Small intestine (tissue), 7 donors: ENCODE measurements at regions not wholly inside any gene's neighbourhood (a gene's known extent, or its start where the extent isn't known, plus 50 kb on each side); places are given as distances from the start of the nearest gene placed in this dataset.
A peak's percentile ranks its signal among the peaks of the same experiment; 100 is the strongest.

Experiments
- DNase-seq, 2 donors: peaks; one replicate each; pipeline versions ENCODE4 v3.0.0 to v3.0.0-alpha.2; 2013
- FAIRE-seq: peaks from 2 replicates; lab custom pipeline; 2012; peaks lifted over from hg19 to GRCh38; lab: Jason Lieb, UNC
- H3K27ac ChIP-seq, 3 donors: one replicate each; pipeline ENCODE4 v1.5.1; 2013; ENCODE audit warnings: low read length in 2 of 3, mild to moderate bottlenecking in 2 of 3, control low read depth in 1 of 3, inconsistent platforms in 1 of 3, low read depth in 1 of 3, moderate library complexity in 1 of 3
- H3K27me3 ChIP-seq, 3 donors: one replicate each; pipeline ENCODE4 v1.6.1; 2013; ENCODE audit warnings: low read length in 3 of 3, inconsistent platforms in 1 of 3; ENCODE audit not compliant: control insufficient read depth in 3 of 3, insufficient read depth in 3 of 3
- H3K36me3 ChIP-seq, 3 donors: one replicate each; pipeline ENCODE4 v1.6.1; 2013; ENCODE audit warnings: low read length in 3 of 3, inconsistent platforms in 1 of 3, low read depth in 1 of 3, mild to moderate bottlenecking in 1 of 3, moderate library complexity in 1 of 3; ENCODE audit not compliant: control insufficient read depth in 3 of 3, insufficient read depth in 2 of 3
- H3K4me1 ChIP-seq, 3 donors: one replicate each; pipeline ENCODE4 v1.6.1; 2013; ENCODE audit warnings: low read length in 2 of 3, inconsistent platforms in 1 of 3, low read depth in 1 of 3, mild to moderate bottlenecking in 1 of 3, moderate library complexity in 1 of 3; ENCODE audit not compliant: control insufficient read depth in 3 of 3, insufficient read depth in 2 of 3
- H3K4me3 ChIP-seq, 3 donors: one replicate each; pipeline ENCODE4 v1.5.1; 2013; ENCODE audit warnings: low read length in 3 of 3, control low read depth in 1 of 3, inconsistent platforms in 1 of 3, low read depth in 1 of 3, mild to moderate bottlenecking in 1 of 3, moderate library complexity in 1 of 3
- H3K9me3 ChIP-seq, 2 donors: one replicate each; pipeline ENCODE4 v1.6.1; 2013; ENCODE audit warnings: low read depth in 1 of 2, low read length in 1 of 2; ENCODE audit not compliant: control insufficient read depth in 2 of 2, insufficient read depth in 1 of 2
- WGBS, 3 donors: extraction: QIAGEN DNeasy Blood & Tissue Kit; methylation state at CpG; one replicate each; pipeline ENCODE4 v1.1.7; 2013; 5-methylcytosine and 5-hydroxymethylcytosine counted together
- donor health status: healthy with polysubstance abuse.
- donor health status: control.
- donor health status: control.
- donor health status: Bipolar disorder and iron deficiency.
- donor health status: healthy.

DNA sequence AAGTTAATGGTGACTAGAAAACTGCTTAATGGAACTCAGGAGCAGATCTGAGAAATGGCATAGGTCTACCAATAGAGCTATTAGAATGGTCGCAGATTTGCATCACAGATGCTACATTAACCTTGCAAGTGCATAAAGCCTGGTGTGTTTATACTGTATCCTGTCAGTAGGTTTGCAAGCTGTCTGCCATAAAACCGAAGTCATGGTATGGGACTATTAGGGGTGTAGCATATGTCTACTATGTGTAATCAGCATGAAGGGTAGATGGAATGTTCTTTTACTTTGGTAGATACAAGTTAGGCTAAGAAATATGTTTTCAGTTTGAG is 574.2 kb upstream of the ADGRL2 start:
- H3K27me3 ChIP-seq: no peaks in the 10 kb centered on the region
- FAIRE-seq (no peak), DNase-seq (no peak)
- no peaks in the 10 kb centered on the region for H3K4me1 ChIP-seq
- H3K36me3 ChIP-seq: no peaks in the 10 kb centered on the region
- 77 to 88% (median 79%) methylated on average over 2 of the region's 2 CpGs for WGBS, 3 donors
- H3K27ac ChIP-seq: no peak overlapping the region
- H3K4me3 ChIP-seq: no peak overlapping the region
- H3K9me3 ChIP-seq: peaks cover 0 to 2% of the 10 kb centered on the region in 2 donors

DNA sequence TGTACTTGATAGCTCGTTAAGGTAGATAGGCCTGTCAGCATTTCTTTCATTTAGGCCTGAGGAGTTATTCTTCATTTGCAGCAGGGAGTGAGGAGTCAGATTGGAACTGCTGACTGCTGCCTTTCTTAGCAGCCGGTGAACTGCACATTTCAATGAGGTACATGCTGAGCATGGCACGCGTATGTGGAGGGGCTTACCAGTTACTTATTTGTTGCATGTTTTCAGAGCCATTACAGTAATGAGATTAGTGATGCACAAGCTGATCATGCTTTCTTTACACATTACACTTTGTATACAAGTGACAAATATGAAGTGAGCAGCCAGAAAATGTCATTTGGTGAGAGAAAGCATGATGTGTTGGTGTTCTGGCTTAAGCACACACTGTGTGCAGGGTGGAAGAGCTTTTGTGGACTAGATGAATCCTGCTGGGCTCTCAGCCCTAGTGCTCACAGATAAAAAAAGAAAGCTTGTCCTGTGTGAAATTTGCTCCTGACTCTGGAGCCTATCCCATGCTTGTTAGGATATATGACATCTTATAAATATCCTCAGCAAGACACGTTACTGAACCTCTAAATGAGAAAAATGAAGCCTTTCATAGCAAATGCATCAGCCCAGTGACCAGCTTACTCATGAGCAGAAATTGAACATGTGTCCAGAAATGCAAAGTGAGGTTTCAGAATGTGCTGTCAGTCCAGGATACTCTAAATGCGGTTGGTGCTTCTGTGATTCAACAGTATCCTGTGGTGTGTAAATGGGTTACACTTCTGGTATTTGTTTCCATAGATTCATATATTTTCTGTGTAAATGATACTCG is 574.7 kb upstream of the ADGRL2 start:
- Histone ChIP-seq H3K4me1 (no peaks in the 10 kb centered on the region), H3K27ac (no peak overlapping the region), H3K4me3 (no peak overlapping the region), H3K9me3 (peaks cover 0 to 8% of the 10 kb centered on the region in 2 donors), H3K36me3 (no peaks in the 10 kb centered on the region), H3K27me3 (no peaks in the 10 kb centered on the region)
- WGBS, 3 donors: 80 to 91% (median 90%) methylated on average over 7 of the region's 7 CpGs
- DNase-seq (no peak), FAIRE-seq (no peak)

DNA sequence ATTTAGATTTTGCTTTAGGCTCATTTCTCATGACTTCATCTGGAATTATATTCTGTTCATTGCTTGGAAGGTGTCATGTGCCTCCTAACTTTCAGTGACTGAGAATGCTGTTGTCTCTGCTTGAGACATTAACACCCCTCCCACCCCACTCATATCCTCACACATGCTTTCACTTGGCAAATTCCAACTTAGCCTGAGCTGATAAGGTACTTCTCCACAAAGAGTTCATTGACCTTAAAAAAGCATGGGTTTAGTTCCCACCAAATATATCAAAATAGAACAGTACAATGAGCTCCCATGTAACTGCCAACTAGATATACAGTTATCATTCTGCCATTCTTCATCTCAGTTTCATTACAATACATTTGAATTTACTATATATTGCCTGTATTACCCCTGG is 576.5 kb upstream of the ADGRL2 start:
- no peak for FAIRE-seq
- Histone ChIP-seq H3K36me3 (no peaks in the 10 kb centered on the region), H3K4me3 (no peak overlapping the region), H3K27me3 (no peaks in the 10 kb centered on the region), H3K4me1 (no peaks in the 10 kb centered on the region), H3K9me3 (peaks cover 0 to 14% of the 10 kb centered on the region in 2 donors), H3K27ac (no peak overlapping the region)
- no peak for DNase-seq

DNA sequence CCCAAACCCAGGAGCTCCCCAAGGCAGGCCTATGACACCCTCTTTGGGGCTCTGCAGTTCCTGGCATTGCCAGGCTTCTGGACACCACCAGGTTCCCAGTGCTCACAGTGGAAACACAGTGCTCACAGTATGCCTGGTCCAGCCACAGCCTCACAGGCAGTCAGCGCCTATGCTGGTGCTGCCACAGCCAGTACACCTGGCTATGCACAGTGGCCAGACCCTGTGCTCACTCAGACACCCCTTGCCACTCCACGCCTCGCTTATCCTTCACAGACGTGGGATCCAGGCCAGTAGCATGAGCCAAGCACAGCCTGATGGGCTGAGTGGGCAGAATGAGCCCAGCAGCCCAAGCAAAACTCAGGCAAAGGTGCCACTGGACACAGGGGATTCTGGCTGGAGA is 579.2 kb upstream of the ADGRL2 start:
- DNase-seq (no peak), FAIRE-seq (no peak)
- H3K4me3 ChIP-seq: no peak overlapping the region
- no peaks in the 10 kb centered on the region for H3K4me1 ChIP-seq
- H3K36me3 ChIP-seq: no peaks in the 10 kb centered on the region
- WGBS, 3 donors: 90 to 94% (median 90%) methylated on average over 4 of the region's 4 CpGs
- H3K27ac ChIP-seq: no peak overlapping the region
- H3K9me3 ChIP-seq: peaks cover 0 to 14% of the 10 kb centered on the region in 2 donors
- no peaks in the 10 kb centered on the region for H3K27me3 ChIP-seq

DNA sequence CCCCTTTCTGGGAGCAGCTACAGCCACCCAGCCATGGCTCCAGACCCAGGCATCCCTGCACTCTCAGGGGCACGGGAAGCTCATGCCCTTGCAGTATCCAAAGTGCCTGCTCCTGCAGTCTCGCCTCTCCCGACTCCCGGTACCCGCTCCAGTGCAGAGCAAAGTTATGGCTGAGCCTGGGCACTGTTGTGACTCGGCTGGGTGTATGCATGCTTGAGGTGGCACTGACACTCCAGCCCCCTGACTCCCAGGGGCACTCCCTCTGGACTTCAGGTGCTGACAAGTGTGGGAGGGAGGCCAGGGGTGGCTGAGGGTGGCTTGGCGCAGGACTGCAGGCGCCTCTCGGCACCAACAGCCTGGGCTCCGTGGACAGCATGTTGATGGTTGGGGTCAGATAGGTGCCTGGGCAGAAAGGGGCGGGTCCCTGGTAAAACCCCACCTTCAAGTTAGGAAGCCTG is 580.1 kb upstream of the ADGRL2 start:
- no peak overlapping the region for H3K4me3 ChIP-seq
- 94 to 96% (median 95%) methylated on average over 11 of the region's 11 CpGs for WGBS, 3 donors
- no peak overlapping the region for H3K27ac ChIP-seq
- FAIRE-seq: no peak
- H3K9me3 ChIP-seq: peaks cover 0 to 14% of the 10 kb centered on the region in 2 donors
- no peaks in the 10 kb centered on the region for H3K27me3 ChIP-seq
- H3K4me1 ChIP-seq: no peaks in the 10 kb centered on the region
- H3K36me3 ChIP-seq: no peaks in the 10 kb centered on the region
- DNase-seq: no peak

DNA sequence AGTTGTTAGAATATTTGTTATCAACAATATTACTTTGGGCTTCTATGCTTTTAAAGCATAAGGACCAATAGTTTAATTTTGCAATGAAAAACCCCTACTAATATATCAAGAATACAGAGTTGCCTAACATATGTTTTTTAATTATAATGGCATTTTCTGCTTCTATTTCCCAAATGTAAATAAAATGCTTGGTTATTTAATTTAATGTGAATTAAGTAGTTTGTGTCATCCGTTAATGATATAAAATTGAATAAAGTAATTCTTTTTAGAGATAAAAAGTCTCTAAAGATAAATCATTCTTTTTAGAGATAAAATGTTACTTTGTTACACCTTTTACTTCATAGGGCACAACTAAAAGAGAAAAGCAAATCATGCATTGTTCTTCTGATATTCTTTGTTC is 583.7 kb upstream of the ADGRL2 start:
- H3K4me1 ChIP-seq: no peaks in the 10 kb centered on the region
- FAIRE-seq: peak; percentile 15
- no peak overlapping the region for H3K27ac ChIP-seq
- 80 to 82% (median 81%) methylated on average over 1 of the region's 1 CpG for WGBS, 3 donors
- no peaks in the 10 kb centered on the region for H3K36me3 ChIP-seq
- H3K4me3 ChIP-seq: no peak overlapping the region
- H3K9me3 ChIP-seq: peaks cover 0 to 14% of the 10 kb centered on the region in 2 donors
- H3K27me3 ChIP-seq: no peaks in the 10 kb centered on the region
- no peak for DNase-seq

DNA sequence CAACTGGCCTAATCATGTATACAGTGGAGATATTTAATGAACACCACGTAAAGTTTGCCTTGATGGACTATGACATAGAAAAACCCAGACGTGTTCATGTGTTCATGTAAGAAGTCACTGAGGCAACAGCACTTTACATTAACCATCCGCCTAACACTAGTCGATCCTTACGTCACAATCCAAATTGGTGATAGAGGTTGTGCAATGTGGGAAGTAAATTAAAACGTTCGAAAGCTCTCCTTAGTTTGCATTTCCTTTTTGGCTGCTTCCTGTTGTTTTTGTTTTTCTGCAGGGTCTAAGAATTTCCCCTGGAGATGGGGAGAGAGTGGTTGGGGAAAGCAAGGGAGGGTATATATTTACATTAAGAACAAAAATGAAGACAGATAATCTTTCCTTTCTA is 587.5 kb upstream of the ADGRL2 start:
- Histone ChIP-seq H3K4me1 (no peaks in the 10 kb centered on the region), H3K27ac (no peak overlapping the region), H3K36me3 (no peaks in the 10 kb centered on the region), H3K9me3 (no peaks in the 10 kb centered on the region), H3K27me3 (no peaks in the 10 kb centered on the region), H3K4me3 (no peak overlapping the region)
- WGBS, 3 donors: 64 to 81% (median 80%) methylated on average over 7 of the region's 7 CpGs
- FAIRE-seq (no peak), DNase-seq (no peak)

DNA sequence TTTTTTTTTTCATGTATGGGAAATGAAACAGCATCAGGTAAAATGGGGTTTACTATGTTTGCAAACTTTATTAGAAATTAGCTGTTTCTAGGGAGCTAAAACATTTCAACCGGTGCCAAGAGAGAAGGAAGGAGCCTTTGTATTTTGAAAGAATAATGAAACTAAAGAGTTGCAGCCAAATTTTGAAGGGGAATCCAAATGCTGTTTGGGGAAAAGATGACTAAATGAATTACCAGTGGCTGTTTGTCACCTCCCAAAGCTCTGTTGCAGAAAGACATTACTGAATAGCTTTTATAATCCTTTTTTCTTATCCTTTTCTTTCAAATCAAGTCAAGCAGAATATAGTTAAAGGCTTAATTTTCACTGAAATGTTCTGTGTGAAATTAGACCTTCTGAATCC is 591.3 kb upstream of the ADGRL2 start:
- no peak for FAIRE-seq
- Histone ChIP-seq H3K36me3 (no peaks in the 10 kb centered on the region), H3K4me3 (no peak overlapping the region), H3K27me3 (no peaks in the 10 kb centered on the region), H3K9me3 (no peaks in the 10 kb centered on the region), H3K27ac (no peak overlapping the region), H3K4me1 (no peaks in the 10 kb centered on the region)
- DNase-seq: no peak
- 65 to 81% (median 70%) methylated on average over 1 of the region's 1 CpG for WGBS, 3 donors

DNA sequence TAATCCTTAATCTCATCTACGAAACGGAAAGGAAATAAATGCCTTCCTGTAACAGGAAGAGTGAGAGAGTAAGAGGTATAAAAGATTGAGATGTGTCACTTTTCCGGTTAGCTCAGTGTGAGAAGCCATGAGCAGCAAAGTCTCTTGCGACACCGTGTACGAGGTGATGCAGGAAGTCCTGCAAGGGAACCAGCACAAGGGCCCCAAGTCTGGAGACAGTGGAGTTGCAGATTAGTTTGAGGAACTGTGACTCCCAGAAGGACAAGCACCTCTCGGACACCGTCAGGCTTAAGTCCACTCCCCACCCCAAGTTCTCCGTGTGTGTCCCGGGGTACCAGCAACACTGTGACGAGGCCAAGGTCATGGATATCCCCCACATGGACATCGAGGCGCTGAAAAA is 592.3 kb upstream of the ADGRL2 start:
- no peaks in the 10 kb centered on the region for H3K27me3 ChIP-seq
- WGBS, 3 donors: 79 to 87% (median 86%) methylated on average over 13 of the region's 13 CpGs
- H3K27ac ChIP-seq: no peak overlapping the region
- H3K4me3 ChIP-seq: no peak overlapping the region
- no peaks in the 10 kb centered on the region for H3K4me1 ChIP-seq
- H3K36me3 ChIP-seq: no peaks in the 10 kb centered on the region
- H3K9me3 ChIP-seq: no peaks in the 10 kb centered on the region
- FAIRE-seq: no peak
- no peak for DNase-seq
